GM23338 (cell line): ENCODE measurements at regions not wholly inside any gene's neighbourhood (a gene's known extent, or its start where the extent isn't known, plus 50 kb on each side); places are given as distances from the start of the nearest gene placed in this dataset.

Source experiments
- ATAC-seq: fragments of 200-7000 bp; cut with Tn5 transposase; 3 replicates; pipeline ENCODE4 v1.9.1; 2020
- DNase-seq: peaks from one replicate; pipeline ENCODE4 v3.0.0-alpha.2; 2015; ENCODE audit warnings: low spot score
- H2AFZ ChIP-seq: fragments of 200-600 bp; sonication (generic); 2 replicates; pipeline ENCODE4 v1.8.0; 2016; ENCODE audit warnings: antibody characterized with exemption, mild to moderate bottlenecking, moderate library complexity
- H3F3A ChIP-seq: fragments of 200-600 bp; sonication (generic); replicated peaks from 2 replicates; pipeline ENCODE4 v1.8.0; 2017; ENCODE audit warnings: antibody characterized with exemption, mixed run types, low read depth
- H3K27ac ChIP-seq: fragments of 200-600 bp; sonication (generic); 2 replicates; pipeline ENCODE4 v1.6.1; 2016; ENCODE audit warnings: low read depth
- H3K27me3 ChIP-seq: fragments of 200-600 bp; sonication (generic); 2 replicates; pipeline ENCODE4 v1.8.0; 2016; ENCODE audit warnings: mild to moderate bottlenecking, mixed run types, moderate library complexity; ENCODE audit not compliant: insufficient read depth
- H3K36me3 ChIP-seq: fragments of 200-600 bp; sonication (generic); 2 replicates; pipeline ENCODE4 v1.8.0; 2016; ENCODE audit warnings: mild to moderate bottlenecking; ENCODE audit not compliant: insufficient read depth
- H3K4me1 ChIP-seq: fragments of 200-600 bp; sonication (generic); 2 replicates; pipeline ENCODE4 v1.8.0; 2016; ENCODE audit warnings: mild to moderate bottlenecking, moderate library complexity; ENCODE audit not compliant: insufficient read depth
- H3K4me2 ChIP-seq: fragments of 200-600 bp; sonication (generic); 2 replicates; pipeline ENCODE4 v1.7.1; 2017; ENCODE audit warnings: mixed run types
- H3K4me3 ChIP-seq: fragments of 200-600 bp; sonication (generic); 2 replicates; pipeline ENCODE4 v1.6.1; 2016; ENCODE audit warnings: mixed run types
- H3K79me2 ChIP-seq: fragments of 200-600 bp; sonication (generic); replicated peaks from 2 replicates; pipeline ENCODE4 v1.8.0; 2017; ENCODE audit warnings: mild to moderate bottlenecking; ENCODE audit not compliant: insufficient read depth
- H3K9me2 ChIP-seq: fragments of 200-600 bp; sonication (generic); 2 replicates; pipeline ENCODE4 v1.8.0; 2017; ENCODE audit not compliant: insufficient read depth
- H4K20me1 ChIP-seq: fragments of 200-600 bp; sonication (generic); replicated peaks from 2 replicates; pipeline ENCODE4 v1.8.0; 2017; ENCODE audit warnings: mild to moderate bottlenecking; ENCODE audit not compliant: insufficient read depth
- H3K27ac Mint-ChIP-seq: 2 replicates; pipeline ENCODE4 v1.8.0; 2020; ENCODE audit warnings: inconsistent platforms, mild to moderate bottlenecking, moderate library complexity, mixed read lengths
- H3K27me3 Mint-ChIP-seq: 3 replicates; pipeline ENCODE4 v1.8.0; 2022; ENCODE audit warnings: low read depth, mild to moderate bottlenecking, moderate library complexity, mixed read lengths, inconsistent platforms; ENCODE audit not compliant: insufficient read depth, poor library complexity
- H3K36me3 Mint-ChIP-seq: 3 replicates; pipeline ENCODE4 v1.8.0; 2021; ENCODE audit warnings: low read depth, mild to moderate bottlenecking, inconsistent platforms, moderate library complexity, mixed read lengths
- H3K4me1 Mint-ChIP-seq: 3 replicates; pipeline ENCODE4 v1.8.0; 2020; ENCODE audit warnings: mild to moderate bottlenecking, inconsistent platforms, mixed read lengths
- H3K4me3 Mint-ChIP-seq: 3 replicates; pipeline ENCODE4 v1.8.0; 2021; ENCODE audit warnings: moderate library complexity, mild to moderate bottlenecking, inconsistent platforms, mixed read lengths
- H3K9me3 Mint-ChIP-seq: 3 replicates; pipeline ENCODE4 v1.8.0; 2020; ENCODE audit warnings: moderate library complexity, mild to moderate bottlenecking, inconsistent platforms, mixed read lengths
- CREB1 ChIP-seq: fragments of 250-450 bp; sonication (Bioruptor Pico); IDR thresholded peaks from 2 replicates; pipeline ENCODE4 v1.5.0; 2020; ENCODE audit warnings: low read depth, mild to moderate bottlenecking, moderate library complexity
- EZH2 ChIP-seq: fragments of 200-600 bp; sonication (generic); IDR thresholded peaks from one replicate; pipeline ENCODE4 v1.8.0; 2017; ENCODE audit warnings: antibody characterized with exemption, mild to moderate bottlenecking, low read depth; ENCODE audit not compliant: unreplicated experiment
- EZH2phosphoT487 ChIP-seq: fragments of 200-600 bp; sonication (generic); IDR thresholded peaks from one replicate; pipeline ENCODE4 v1.8.1; 2018; ENCODE audit warnings: antibody characterized with exemption; ENCODE audit not compliant: unreplicated experiment
- JUNB ChIP-seq: IDR thresholded peaks from one replicate; pipeline ENCODE4 v1.6.1; 2016; ENCODE audit warnings: antibody characterized with exemption; ENCODE audit not compliant: unreplicated experiment
- NANOG ChIP-seq: IDR thresholded peaks from 2 replicates; pipeline ENCODE4 v1.6.1; 2016; ENCODE audit warnings: antibody characterized with exemption, borderline replicate concordance
- POLR2AphosphoS5 ChIP-seq: IDR thresholded peaks from 2 replicates; pipeline ENCODE4 v1.6.1; 2016; ENCODE audit warnings: antibody characterized with exemption, low read depth
- STAT1 ChIP-seq: IDR thresholded peaks from one replicate; pipeline ENCODE4 v1.6.1; 2016; ENCODE audit warnings: antibody characterized with exemption; ENCODE audit not compliant: unreplicated experiment
- ZNF114 ChIP-seq: fragments of 250-450 bp; sonication (Bioruptor Pico); IDR thresholded peaks from 2 replicates; pipeline ENCODE4 v1.5.0; 2020; ENCODE audit warnings: mild to moderate bottlenecking, moderate library complexity
- ZNF331 ChIP-seq: fragments of 250-450 bp; sonication (Bioruptor Pico); IDR thresholded peaks from 2 replicates; pipeline ENCODE4 v1.5.0; 2020; ENCODE audit warnings: low read depth, mild to moderate bottlenecking, moderate library complexity
- TF ChIP-seq, protein P1 (sequence below): IDR thresholded peaks from one replicate; pipeline ENCODE4 v1.6.1; 2018; ENCODE audit warnings: antibody characterized with exemption; ENCODE audit not compliant: unreplicated experiment
- TF ChIP-seq, protein P2 (sequence below), 2 experiments: fragments of 200-600 bp in 1 of 2; sonication (generic) in 1 of 2; conservative IDR thresholded peaks; 2 replicates each; pipeline versions ENCODE4 v1.5.1 to v1.6.1; 2016 to 2017; ENCODE audit warnings: antibody characterized with exemption in 2 of 2, low read depth in 2 of 2, mild to moderate bottlenecking in 2 of 2, moderate library complexity in 1 of 2
- TF ChIP-seq, protein P3 (sequence below): fragments of 250-450 bp; sonication (Bioruptor Pico); IDR thresholded peaks from 2 replicates; pipeline ENCODE4 v1.5.0; 2020; ENCODE audit warnings: mild to moderate bottlenecking, moderate library complexity
- TF ChIP-seq, protein P4 (sequence below): IDR thresholded peaks from 2 replicates; pipeline ENCODE4 v1.6.1; 2016; ENCODE audit warnings: antibody characterized with exemption

DNA sequence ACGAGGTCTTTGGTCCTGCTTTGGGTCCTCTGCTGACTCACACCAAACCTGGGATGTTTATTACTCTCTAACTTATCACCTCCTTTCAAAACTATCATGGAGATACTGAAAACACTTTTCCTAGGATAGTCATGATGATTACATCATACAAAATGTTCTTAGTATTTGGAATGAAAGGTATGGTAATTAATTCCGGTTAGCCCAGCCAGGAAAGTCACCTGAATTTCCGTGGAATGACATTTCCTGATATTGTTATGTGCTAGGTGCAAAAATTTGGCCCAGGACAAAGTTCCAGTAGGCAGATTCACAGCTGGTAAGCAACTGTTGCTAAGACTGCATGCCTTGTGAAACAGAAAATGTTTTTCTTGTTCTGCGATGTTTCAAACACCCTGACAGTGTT is 203.4 kb downstream of the ZNF648 start:
- Histone ChIP-seq H3K79me2 (no peaks in the 10 kb centered on the region), H2AFZ (no peak overlapping the region), H3K36me3 (no peaks in the 10 kb centered on the region), H3K4me2 (no peak overlapping the region), H4K20me1 (no peaks in the 10 kb centered on the region), H3F3A (no peaks in the 10 kb centered on the region), H3K4me1 (no peaks in the 10 kb centered on the region), H3K27ac (no peak overlapping the region), H3K4me3 (no peak overlapping the region), H3K27me3 (no peaks in the 10 kb centered on the region), H3K9me2 (0 out of 2 replicates have a peak, but pooled peaks cover 6% of the 10 kb centered on the region)
- ATAC-seq (no peak), DNase-seq (no peak)
- Mint-ChIP-seq H3K9me3 (peaks cover 26% of the 10 kb centered on the region), H3K27me3 (no peaks in the 10 kb centered on the region), H3K36me3 (peaks cover 8% of the 10 kb centered on the region; the same call in 2 of the 3 replicates), H3K4me3 (no peak overlapping the region), H3K27ac (no peak overlapping the region), H3K4me1 (no peaks in the 10 kb centered on the region)
- TF ChIP-seq, protein P1, sequence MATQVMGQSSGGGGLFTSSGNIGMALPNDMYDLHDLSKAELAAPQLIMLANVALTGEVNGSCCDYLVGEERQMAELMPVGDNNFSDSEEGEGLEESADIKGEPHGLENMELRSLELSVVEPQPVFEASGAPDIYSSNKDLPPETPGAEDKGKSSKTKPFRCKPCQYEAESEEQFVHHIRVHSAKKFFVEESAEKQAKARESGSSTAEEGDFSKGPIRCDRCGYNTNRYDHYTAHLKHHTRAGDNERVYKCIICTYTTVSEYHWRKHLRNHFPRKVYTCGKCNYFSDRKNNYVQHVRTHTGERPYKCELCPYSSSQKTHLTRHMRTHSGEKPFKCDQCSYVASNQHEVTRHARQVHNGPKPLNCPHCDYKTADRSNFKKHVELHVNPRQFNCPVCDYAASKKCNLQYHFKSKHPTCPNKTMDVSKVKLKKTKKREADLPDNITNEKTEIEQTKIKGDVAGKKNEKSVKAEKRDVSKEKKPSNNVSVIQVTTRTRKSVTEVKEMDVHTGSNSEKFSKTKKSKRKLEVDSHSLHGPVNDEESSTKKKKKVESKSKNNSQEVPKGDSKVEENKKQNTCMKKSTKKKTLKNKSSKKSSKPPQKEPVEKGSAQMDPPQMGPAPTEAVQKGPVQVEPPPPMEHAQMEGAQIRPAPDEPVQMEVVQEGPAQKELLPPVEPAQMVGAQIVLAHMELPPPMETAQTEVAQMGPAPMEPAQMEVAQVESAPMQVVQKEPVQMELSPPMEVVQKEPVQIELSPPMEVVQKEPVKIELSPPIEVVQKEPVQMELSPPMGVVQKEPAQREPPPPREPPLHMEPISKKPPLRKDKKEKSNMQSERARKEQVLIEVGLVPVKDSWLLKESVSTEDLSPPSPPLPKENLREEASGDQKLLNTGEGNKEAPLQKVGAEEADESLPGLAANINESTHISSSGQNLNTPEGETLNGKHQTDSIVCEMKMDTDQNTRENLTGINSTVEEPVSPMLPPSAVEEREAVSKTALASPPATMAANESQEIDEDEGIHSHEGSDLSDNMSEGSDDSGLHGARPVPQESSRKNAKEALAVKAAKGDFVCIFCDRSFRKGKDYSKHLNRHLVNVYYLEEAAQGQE: no peak
- no peak for TF ChIP-seq STAT1
- TF ChIP-seq ZNF331 (CRISPR knock-in tag): no peak
- TF ChIP-seq ZNF114: no peak
- no peak for TF ChIP-seq EZH2
- TF ChIP-seq, protein P2, sequence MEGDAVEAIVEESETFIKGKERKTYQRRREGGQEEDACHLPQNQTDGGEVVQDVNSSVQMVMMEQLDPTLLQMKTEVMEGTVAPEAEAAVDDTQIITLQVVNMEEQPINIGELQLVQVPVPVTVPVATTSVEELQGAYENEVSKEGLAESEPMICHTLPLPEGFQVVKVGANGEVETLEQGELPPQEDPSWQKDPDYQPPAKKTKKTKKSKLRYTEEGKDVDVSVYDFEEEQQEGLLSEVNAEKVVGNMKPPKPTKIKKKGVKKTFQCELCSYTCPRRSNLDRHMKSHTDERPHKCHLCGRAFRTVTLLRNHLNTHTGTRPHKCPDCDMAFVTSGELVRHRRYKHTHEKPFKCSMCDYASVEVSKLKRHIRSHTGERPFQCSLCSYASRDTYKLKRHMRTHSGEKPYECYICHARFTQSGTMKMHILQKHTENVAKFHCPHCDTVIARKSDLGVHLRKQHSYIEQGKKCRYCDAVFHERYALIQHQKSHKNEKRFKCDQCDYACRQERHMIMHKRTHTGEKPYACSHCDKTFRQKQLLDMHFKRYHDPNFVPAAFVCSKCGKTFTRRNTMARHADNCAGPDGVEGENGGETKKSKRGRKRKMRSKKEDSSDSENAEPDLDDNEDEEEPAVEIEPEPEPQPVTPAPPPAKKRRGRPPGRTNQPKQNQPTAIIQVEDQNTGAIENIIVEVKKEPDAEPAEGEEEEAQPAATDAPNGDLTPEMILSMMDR (conservative IDR thresholded peaks at IDR 0.05; ENCODE audit: low read depth in 2 of 2): no peak
- TF ChIP-seq, protein P3, sequence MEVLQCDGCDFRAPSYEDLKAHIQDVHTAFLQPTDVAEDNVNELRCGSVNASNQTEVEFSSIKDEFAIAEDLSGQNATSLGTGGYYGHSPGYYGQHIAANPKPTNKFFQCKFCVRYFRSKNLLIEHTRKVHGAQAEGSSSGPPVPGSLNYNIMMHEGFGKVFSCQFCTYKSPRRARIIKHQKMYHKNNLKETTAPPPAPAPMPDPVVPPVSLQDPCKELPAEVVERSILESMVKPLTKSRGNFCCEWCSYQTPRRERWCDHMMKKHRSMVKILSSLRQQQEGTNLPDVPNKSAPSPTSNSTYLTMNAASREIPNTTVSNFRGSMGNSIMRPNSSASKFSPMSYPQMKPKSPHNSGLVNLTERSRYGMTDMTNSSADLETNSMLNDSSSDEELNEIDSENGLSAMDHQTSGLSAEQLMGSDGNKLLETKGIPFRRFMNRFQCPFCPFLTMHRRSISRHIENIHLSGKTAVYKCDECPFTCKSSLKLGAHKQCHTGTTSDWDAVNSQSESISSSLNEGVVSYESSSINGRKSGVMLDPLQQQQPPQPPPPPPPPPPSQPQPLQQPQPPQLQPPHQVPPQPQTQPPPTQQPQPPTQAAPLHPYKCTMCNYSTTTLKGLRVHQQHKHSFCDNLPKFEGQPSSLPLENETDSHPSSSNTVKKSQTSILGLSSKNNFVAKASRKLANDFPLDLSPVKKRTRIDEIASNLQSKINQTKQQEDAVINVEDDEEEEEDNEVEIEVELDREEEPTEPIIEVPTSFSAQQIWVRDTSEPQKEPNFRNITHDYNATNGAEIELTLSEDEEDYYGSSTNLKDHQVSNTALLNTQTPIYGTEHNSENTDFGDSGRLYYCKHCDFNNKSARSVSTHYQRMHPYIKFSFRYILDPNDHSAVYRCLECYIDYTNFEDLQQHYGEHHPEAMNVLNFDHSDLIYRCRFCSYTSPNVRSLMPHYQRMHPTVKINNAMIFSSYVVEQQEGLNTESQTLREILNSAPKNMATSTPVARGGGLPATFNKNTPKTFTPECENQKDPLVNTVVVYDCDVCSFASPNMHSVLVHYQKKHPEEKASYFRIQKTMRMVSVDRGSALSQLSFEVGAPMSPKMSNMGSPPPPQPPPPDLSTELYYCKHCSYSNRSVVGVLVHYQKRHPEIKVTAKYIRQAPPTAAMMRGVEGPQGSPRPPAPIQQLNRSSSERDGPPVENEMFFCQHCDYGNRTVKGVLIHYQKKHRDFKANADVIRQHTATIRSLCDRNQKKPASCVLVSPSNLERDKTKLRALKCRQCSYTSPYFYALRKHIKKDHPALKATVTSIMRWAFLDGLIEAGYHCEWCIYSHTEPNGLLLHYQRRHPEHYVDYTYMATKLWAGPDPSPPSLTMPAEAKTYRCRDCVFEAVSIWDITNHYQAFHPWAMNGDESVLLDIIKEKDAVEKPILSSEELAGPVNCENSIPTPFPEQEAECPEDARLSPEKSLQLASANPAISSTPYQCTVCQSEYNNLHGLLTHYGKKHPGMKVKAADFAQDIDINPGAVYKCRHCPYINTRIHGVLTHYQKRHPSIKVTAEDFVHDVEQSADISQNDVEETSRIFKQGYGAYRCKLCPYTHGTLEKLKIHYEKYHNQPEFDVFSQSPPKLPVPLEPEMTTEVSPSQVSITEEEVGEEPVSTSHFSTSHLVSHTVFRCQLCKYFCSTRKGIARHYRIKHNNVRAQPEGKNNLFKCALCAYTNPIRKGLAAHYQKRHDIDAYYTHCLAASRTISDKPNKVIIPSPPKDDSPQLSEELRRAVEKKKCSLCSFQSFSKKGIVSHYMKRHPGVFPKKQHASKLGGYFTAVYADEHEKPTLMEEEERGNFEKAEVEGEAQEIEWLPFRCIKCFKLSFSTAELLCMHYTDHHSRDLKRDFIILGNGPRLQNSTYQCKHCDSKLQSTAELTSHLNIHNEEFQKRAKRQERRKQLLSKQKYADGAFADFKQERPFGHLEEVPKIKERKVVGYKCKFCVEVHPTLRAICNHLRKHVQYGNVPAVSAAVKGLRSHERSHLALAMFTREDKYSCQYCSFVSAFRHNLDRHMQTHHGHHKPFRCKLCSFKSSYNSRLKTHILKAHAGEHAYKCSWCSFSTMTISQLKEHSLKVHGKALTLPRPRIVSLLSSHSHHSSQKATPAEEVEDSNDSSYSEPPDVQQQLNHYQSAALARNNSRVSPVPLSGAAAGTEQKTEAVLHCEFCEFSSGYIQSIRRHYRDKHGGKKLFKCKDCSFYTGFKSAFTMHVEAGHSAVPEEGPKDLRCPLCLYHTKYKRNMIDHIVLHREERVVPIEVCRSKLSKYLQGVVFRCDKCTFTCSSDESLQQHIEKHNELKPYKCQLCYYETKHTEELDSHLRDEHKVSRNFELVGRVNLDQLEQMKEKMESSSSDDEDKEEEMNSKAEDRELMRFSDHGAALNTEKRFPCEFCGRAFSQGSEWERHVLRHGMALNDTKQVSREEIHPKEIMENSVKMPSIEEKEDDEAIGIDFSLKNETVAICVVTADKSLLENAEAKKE: no peak
- TF ChIP-seq CREB1 (CRISPR knock-in tag): no peak
- no peak for TF ChIP-seq JUNB
- TF ChIP-seq EZH2phosphoT487: no peak
- TF ChIP-seq, protein P4, sequence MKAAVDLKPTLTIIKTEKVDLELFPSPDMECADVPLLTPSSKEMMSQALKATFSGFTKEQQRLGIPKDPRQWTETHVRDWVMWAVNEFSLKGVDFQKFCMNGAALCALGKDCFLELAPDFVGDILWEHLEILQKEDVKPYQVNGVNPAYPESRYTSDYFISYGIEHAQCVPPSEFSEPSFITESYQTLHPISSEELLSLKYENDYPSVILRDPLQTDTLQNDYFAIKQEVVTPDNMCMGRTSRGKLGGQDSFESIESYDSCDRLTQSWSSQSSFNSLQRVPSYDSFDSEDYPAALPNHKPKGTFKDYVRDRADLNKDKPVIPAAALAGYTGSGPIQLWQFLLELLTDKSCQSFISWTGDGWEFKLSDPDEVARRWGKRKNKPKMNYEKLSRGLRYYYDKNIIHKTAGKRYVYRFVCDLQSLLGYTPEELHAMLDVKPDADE: no peak
- TF ChIP-seq POLR2AphosphoS5: no peak
- no peak for TF ChIP-seq NANOG
